ENCODE measurements at regions not wholly inside any gene's neighbourhood (a gene's known extent, or its start where the extent isn't known, plus 50 kb on each side); places are given as distances from the start of the nearest gene placed in this dataset.

- DNase-seq (ENCODE audit: low read depth, low spot score): no peak
- no peaks in the 10 kb centered on the region for H3K36me3 Mint-ChIP-seq (ENCODE audit: low read depth)
- no peak for TF ChIP-seq CTCF (conservative IDR thresholded peaks at IDR 0.05)
- no peak overlapping the region for H3K27ac Mint-ChIP-seq (ENCODE audit: unreplicated experiment)
- H3K9me3 Mint-ChIP-seq: peaks cover 4% of the 10 kb centered on the region
- H3K27me3 Mint-ChIP-seq (ENCODE audit: low read depth): no peaks in the 10 kb centered on the region
- H3K4me3 Mint-ChIP-seq: no peak overlapping the region
- H3K4me1 Mint-ChIP-seq: no peaks in the 10 kb centered on the region
Measured at GRCh38 chr3:95167748-95168147, 1104.9 kb downstream of the NSUN3 start.

GRCh38 chr3:95168526-95168925 is 1105.7 kb downstream of the NSUN3 start:
- H3K4me1 Mint-ChIP-seq: no peaks in the 10 kb centered on the region
- DNase-seq (ENCODE audit: low read depth, low spot score): no peak
- no peak for TF ChIP-seq CTCF (conservative IDR thresholded peaks at IDR 0.05)
- H3K27ac Mint-ChIP-seq (ENCODE audit: unreplicated experiment): no peak overlapping the region
- H3K9me3 Mint-ChIP-seq: peaks cover 4% of the 10 kb centered on the region
- no peaks in the 10 kb centered on the region for H3K27me3 Mint-ChIP-seq (ENCODE audit: low read depth)
- H3K4me3 Mint-ChIP-seq: no peak overlapping the region
- no peaks in the 10 kb centered on the region for H3K36me3 Mint-ChIP-seq (ENCODE audit: low read depth)

DNA sequence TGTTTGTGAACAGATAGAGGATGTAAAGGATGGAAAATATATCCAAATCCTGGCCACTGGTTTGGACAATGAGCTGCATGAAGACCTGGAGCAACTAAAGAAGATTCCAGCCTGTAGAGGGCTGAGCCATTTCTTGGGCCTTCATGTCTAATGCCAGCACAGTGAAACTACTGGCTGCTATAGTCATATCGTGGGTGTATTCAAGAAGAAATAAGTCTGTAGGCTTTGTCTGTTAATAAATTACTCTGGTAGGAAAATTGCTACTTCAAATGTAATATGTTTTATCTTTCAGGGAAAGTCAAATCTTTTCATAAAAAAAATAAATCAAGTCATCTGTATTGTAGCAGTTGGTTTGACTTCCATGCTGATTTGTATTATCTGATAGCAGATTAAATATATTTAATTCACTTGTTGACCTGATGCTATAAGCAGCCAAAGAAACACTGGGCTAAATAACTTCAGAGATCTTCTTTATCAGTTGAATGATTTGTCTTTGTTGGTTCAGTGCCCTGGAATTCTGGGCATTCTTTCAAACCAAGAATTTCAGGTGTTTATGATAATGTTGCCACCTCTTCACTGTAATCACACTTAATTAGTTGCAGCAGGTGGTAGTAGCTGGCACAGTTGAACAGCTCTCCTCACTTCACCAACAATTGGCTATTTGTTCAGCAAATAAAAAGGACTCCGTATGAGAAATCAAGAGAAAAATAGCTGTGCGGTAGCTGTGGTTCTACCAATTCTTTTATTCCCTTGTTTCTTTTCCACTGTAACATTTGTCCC is 1109.5 kb downstream of the NSUN3 start:
- no peak for DNase-seq (ENCODE audit: low read depth, low spot score)

GRCh38 chr3:95177096-95177495 is 1114.2 kb downstream of the NSUN3 start:
- Mint-ChIP-seq H3K36me3 (ENCODE audit: low read depth) (no peaks in the 10 kb centered on the region), H3K27me3 (ENCODE audit: low read depth) (no peaks in the 10 kb centered on the region), H3K9me3 (peaks cover 8% of the 10 kb centered on the region), H3K27ac (ENCODE audit: unreplicated experiment) (no peak overlapping the region), H3K4me3 (no peak overlapping the region), H3K4me1 (no peaks in the 10 kb centered on the region)
- no peak for DNase-seq (ENCODE audit: low read depth, low spot score)
- no peak for TF ChIP-seq CTCF (conservative IDR thresholded peaks at IDR 0.05)

More for the DNA sequence above, 1109.5 kb downstream of the NSUN3 start:
- no peaks in the 10 kb centered on the region for H3K36me3 Mint-ChIP-seq (ENCODE audit: low read depth)
- peaks cover 3% of the 10 kb centered on the region for H3K9me3 Mint-ChIP-seq
- no peak for TF ChIP-seq CTCF (conservative IDR thresholded peaks at IDR 0.05)
- no peak overlapping the region for H3K27ac Mint-ChIP-seq (ENCODE audit: unreplicated experiment)
- no peaks in the 10 kb centered on the region for H3K4me1 Mint-ChIP-seq
- H3K27me3 Mint-ChIP-seq (ENCODE audit: low read depth): no peaks in the 10 kb centered on the region
- H3K4me3 Mint-ChIP-seq: no peak overlapping the region

- no peak overlapping the region for H3K4me3 Mint-ChIP-seq
- TF ChIP-seq CTCF (conservative IDR thresholded peaks at IDR 0.05): no peak
Measured at GRCh38 chr3:95184038-95184437, 1121.2 kb downstream of the NSUN3 start.

More at GRCh38 chr3:95184038-95184437, 1121.2 kb downstream of the NSUN3 start:
- no peaks in the 10 kb centered on the region for H3K36me3 Mint-ChIP-seq (ENCODE audit: low read depth)
- no peak for DNase-seq (ENCODE audit: low read depth, low spot score)
- H3K27ac Mint-ChIP-seq (ENCODE audit: unreplicated experiment): no peak overlapping the region
- no peaks in the 10 kb centered on the region for H3K27me3 Mint-ChIP-seq (ENCODE audit: low read depth)
- H3K9me3 Mint-ChIP-seq: peaks cover 5% of the 10 kb centered on the region
- H3K4me1 Mint-ChIP-seq: no peaks in the 10 kb centered on the region

Data from neural crest cell (in vitro differentiated cells).